Aorta (tissue), 5 donors: ENCODE measurements at regions not wholly inside any gene's neighbourhood (a gene's known extent, or its start where the extent isn't known, plus 50 kb on each side); places are given as distances from the start of the nearest gene placed in this dataset.

Experiments
- ATAC-seq: fragments of 200-7000 bp; cut with Tn5 transposase; one replicate; pipeline ENCODE4 v1.9.1; 2022; ENCODE audit warnings: moderate library complexity; ENCODE audit not compliant: low FRiP score
- DNase-seq, 2 donors: peaks; one replicate each; pipeline ENCODE4 v3.0.0-alpha.2; 2020
- H3K27ac ChIP-seq, 2 donors: one replicate each; pipeline ENCODE4 v1.5.1; 2013; ENCODE audit warnings: low read length in 2 of 2, mild to moderate bottlenecking in 2 of 2, moderate library complexity in 2 of 2, control low read depth in 1 of 2, inconsistent platforms in 1 of 2, low read depth in 1 of 2
- H3K27me3 ChIP-seq, 2 donors: one replicate each; pipeline ENCODE4 v1.6.1; 2013; ENCODE audit warnings: control low read depth in 1 of 2, low read length in 1 of 2, mild to moderate bottlenecking in 1 of 2, moderate library complexity in 1 of 2; ENCODE audit not compliant: insufficient read depth in 2 of 2, control insufficient read depth in 1 of 2
- H3K36me3 ChIP-seq, 2 donors: one replicate each; pipeline ENCODE4 v1.6.1; 2013; ENCODE audit warnings: control low read depth in 1 of 2, low read length in 1 of 2, mild to moderate bottlenecking in 1 of 2; ENCODE audit not compliant: insufficient read depth in 2 of 2, control insufficient read depth in 1 of 2
- H3K4me1 ChIP-seq, 2 donors: one replicate each; pipeline ENCODE4 v1.6.1; 2013; ENCODE audit warnings: low read length in 2 of 2, control low read depth in 1 of 2, mild to moderate bottlenecking in 1 of 2, moderate library complexity in 1 of 2; ENCODE audit not compliant: insufficient read depth in 2 of 2, control insufficient read depth in 1 of 2
- H3K4me3 ChIP-seq, 2 donors: one replicate each; pipeline ENCODE4 v1.5.1; 2013; ENCODE audit warnings: low read length in 2 of 2, control low read depth in 1 of 2, mild to moderate bottlenecking in 1 of 2
- H3K9me3 ChIP-seq: one replicate; pipeline ENCODE4 v1.6.1; 2013; ENCODE audit warnings: mild to moderate bottlenecking, low read length; ENCODE audit not compliant: control insufficient read depth
- whole genome bisulfite sequencing, 2 donors: extraction: QIAGEN DNeasy Blood & Tissue Kit; methylation state at CpG; one replicate each; pipeline ENCODE4 v1.1.7; 2013; 5-methylcytosine and 5-hydroxymethylcytosine counted together
- intact Hi-C, 2 donors: fragments of 100-400 bp; cut with DNase I; formaldehyde crosslinking; loops; one replicate each; pipeline versions ENCODE4 v1.14.2 to v1.15.0; 2022
- donor health status: healthy with polysubstance abuse.
- donor health status: Bipolar disorder and iron deficiency.
- donor health status: DM: no; HTN: no; CAD: no.
- donor health status: DM: no; HTN: no; CAD: no.
- donor health status: DM: yes; HTN: yes; CAD: no.

DNA sequence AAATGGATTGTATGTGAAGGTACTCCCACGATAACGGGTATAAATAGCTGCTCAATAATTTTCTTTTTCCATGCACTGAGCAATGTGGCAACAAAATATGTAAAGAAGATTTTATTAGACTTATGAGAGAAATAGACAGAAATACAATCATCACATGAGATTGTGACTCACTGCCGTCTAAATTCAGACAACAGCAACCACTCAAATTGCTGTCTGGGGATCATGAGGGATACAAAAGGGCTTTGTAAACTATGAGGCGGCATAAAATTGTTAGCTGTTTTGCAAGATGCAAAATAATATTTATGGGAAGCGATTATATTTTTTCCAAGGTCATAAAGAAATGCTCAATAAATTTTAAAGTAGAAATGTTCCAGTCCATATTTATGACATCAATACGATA lies 259.1 kb upstream of the AGAP1 start:
- no peak overlapping the region for H3K4me3 ChIP-seq
- H3K36me3 ChIP-seq, result no peaks in the 10 kb centered on the region
- ATAC-seq (no peak), DNase-seq (no peak)
- no peaks in the 10 kb centered on the region for H3K9me3 ChIP-seq
- intact Hi-C loops, result no loop called here
- WGBS, 2 donors, result 79 to 80% methylated on average over 6 of the region's 6 CpGs
- H3K27me3 ChIP-seq, result no peaks in the 10 kb centered on the region
- no peak overlapping the region for H3K27ac ChIP-seq
- H3K4me1 ChIP-seq, result no peaks in the 10 kb centered on the region

DNA sequence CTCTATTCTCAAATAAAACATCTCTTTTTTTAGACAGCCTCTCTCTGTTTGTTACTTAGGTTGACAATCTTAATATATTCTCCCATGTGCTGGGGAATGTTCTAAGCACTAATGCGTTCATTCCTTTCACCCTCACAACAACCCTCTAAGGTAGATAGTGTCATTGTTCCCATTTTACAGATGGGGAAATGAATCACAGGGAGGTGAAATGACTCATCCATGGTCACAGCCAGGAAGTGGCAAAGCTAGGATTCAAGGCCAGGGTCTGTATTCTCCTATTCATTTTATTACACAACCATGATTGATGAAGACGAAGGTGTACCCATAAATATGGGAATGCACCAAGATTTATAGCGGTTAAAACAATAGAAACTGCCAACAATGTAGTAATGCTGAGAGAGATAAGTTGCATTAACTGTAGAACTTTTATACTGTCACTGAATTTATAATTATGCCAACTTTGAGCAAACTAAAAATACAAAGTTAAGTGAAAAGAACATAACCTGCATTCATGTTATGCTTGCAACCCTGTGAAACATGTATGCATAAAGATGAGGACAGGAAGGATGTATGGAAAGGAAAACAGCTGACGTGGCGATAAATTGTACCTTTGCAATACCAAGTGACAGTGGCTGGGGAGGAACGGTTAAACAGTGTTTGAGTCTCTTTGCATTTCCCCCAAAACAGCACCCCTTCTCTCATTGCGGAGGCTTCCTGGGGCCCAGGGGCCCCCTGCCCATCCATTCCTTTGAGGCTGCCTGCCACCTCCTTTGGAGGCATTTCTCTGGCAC lies 257.7 kb upstream of the AGAP1 start:
- whole genome bisulfite sequencing, 2 donors, result 65 to 78% methylated on average over 7 of the region's 7 CpGs
- no peaks in the 10 kb centered on the region for H3K36me3 ChIP-seq

DNA sequence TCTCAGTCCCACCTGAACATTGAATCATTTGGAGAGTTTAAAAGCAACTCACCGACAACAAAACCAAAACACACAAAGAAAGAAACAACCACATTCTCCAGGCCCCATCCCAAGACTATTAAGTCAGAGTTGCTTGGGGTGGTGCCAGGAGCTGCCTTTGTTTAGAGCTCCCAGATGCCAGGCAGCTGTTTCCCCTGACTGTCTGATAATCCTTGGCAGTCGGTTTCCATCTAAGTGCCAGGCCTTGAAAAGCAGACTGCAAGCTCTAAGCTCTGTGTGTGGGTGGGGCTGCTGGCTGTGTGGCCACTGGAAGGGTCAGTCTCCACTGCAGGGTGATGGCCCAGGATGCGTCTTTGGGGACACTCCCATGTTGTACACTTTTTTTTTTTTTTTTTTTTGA lies 255.3 kb upstream of the AGAP1 start:
- H3K4me3 ChIP-seq, result no peak overlapping the region
- H3K4me1 ChIP-seq, result no peaks in the 10 kb centered on the region
- H3K27me3 ChIP-seq, result no peaks in the 10 kb centered on the region
- no peaks in the 10 kb centered on the region for H3K36me3 ChIP-seq
- no peaks in the 10 kb centered on the region for H3K9me3 ChIP-seq
- DNase-seq (no peak), ATAC-seq (no peak)
- no peak overlapping the region for H3K27ac ChIP-seq
- intact Hi-C loops, result no loop called here
- 11 to 14% methylated on average over 3 of the region's 3 CpGs for WGBS, 2 donors

More for the DNA sequence above, 257.7 kb upstream of the AGAP1 start:
- ATAC-seq (no peak), DNase-seq (no peak)
- Histone ChIP-seq H3K9me3 (no peaks in the 10 kb centered on the region), H3K27me3 (no peaks in the 10 kb centered on the region), H3K27ac (no peak overlapping the region), H3K4me1 (no peaks in the 10 kb centered on the region), H3K4me3 (no peak overlapping the region)
- intact Hi-C loops, result no loop called here

DNA sequence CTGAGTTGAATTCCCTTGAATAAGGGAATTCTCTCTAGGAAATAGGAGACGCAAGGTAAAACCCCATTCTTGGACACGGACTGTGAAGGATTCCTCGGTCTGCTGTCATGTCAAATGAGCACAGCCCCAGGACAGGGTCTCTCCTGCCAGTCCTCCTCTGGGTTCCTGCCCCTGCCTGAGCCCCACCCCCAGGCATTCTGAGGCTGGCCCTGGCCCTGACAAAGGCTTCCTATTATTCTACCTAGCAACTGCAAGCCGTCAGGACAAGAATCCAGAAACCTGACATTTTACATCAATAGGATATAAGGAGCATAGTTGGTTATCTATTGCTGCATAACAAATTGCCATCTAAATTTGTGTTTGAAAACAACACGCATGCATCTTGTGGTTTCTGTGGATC lies 253.3 kb upstream of the AGAP1 start:
- Histone ChIP-seq H3K27me3 (no peaks in the 10 kb centered on the region), H3K27ac (no peak overlapping the region), H3K4me3 (no peak overlapping the region), H3K36me3 (no peaks in the 10 kb centered on the region), H3K4me1 (no peaks in the 10 kb centered on the region), H3K9me3 (no peaks in the 10 kb centered on the region)
- no peak for DNase-seq
- intact Hi-C loops, result no loop called here
- 84 to 86% methylated on average over 5 of the region's 5 CpGs for WGBS, 2 donors
- ATAC-seq, result no peak

DNA sequence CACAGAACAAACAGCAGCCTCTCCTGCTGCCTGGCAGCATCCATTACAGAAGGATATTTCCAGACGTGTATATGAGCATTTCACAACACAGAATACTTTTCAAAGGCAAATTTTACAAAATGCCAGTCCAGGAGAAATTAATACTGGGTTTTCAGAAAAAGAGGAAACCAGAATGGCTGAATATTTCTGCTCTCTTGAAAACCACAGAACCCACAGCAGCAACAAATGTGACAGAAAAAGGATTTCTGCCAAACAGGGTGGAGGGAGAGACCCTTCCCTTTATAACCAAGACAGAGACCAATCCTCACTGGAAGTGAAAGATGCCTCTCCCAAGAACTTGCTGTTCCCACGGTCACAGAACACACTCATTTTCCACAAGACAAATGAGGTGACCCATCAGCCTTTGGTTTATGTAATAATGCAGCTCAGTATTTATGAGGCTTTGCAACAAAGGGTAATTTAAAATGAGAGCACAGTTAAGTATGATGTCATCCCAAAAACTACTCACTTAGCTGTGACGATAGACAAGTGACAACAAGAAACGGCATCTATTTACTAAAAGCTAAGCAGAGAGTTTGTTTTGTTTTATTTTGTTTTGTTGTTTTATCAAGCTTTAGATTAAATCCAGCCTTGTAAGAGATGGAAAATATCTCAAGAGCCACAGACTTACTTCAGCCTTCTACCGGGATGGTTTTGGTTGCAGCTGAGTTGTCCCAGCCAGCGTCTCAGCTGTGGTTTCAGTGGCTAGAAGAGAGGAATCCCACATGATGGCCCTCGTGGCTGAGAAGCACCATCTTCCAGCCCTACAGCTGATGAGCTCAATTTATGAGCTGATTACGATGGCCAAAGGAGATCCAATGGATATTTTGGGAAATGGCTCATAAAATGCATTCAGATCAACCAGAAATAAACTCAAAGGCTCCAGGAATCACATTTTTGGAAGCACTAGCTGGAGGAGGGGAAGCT lies 249.3 kb upstream of the AGAP1 start:
- H3K27ac ChIP-seq, result no peak overlapping the region
- DNase-seq (no peak), ATAC-seq (no peak)
- H3K9me3 ChIP-seq, result no peaks in the 10 kb centered on the region
- H3K4me1 ChIP-seq, result no peaks in the 10 kb centered on the region
- intact Hi-C loops, result no loop called here
- WGBS, 2 donors, result 18 to 33% methylated on average over 8 of the region's 8 CpGs
- H3K27me3 ChIP-seq, result no peaks in the 10 kb centered on the region
- H3K36me3 ChIP-seq, result no peaks in the 10 kb centered on the region
- H3K4me3 ChIP-seq, result no peak overlapping the region

DNA sequence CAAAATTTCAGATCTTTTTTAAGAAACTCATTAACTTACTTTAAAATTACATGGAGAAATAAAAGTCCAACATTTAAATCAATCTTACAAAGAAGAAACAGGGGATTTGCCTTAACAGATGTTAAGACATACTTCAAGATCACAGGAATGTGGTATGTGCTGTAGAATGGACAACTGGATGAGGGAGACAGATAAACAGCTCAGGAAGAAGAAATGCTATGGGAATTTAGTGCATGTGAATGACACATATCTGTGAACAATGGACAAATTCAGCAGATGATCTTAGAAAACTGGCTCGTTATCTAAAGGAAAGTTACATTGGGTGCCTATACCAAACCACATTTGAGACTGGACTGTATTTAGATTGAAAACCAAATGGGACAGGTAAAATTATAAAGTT lies 246.8 kb upstream of the AGAP1 start:
- WGBS, 2 donors, result 83 to 84% methylated on average over 1 of the region's 1 CpG
- no peak overlapping the region for H3K27ac ChIP-seq
- H3K4me1 ChIP-seq, result no peaks in the 10 kb centered on the region
- ATAC-seq, result no peak
- H3K4me3 ChIP-seq, result no peak overlapping the region
- H3K36me3 ChIP-seq, result no peaks in the 10 kb centered on the region
- no peaks in the 10 kb centered on the region for H3K9me3 ChIP-seq
- H3K27me3 ChIP-seq, result no peaks in the 10 kb centered on the region
- intact Hi-C loops, result no loop called here
- no peak for DNase-seq

DNA sequence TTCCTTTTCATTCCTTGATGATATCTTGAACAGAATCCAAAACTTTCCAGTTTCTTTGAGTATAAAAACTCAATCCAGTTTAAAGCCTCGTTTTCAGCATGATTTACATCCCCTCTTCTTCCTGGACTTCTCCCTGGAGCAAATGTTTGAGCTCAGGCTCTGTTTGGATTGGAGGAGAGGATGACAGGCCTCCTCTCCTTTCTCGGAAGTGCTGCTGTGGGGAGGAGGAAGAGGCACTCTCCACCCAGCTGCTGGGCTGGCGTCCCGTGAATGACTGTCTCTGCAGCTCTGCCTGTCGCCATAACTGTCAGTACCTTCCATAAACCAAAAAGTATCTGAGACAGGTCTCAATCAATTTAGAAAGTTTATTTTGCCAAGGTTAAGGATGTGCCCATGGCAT lies 238.2 kb upstream of the AGAP1 start:
- H3K27ac ChIP-seq, result no peak overlapping the region
- no peaks in the 10 kb centered on the region for H3K4me1 ChIP-seq
- intact Hi-C loops, result no loop called here
- WGBS, 2 donors, result 12 to 22% methylated on average over 5 of the region's 5 CpGs
- peaks cover 1% of the 10 kb centered on the region for H3K9me3 ChIP-seq
- H3K27me3 ChIP-seq, result no peaks in the 10 kb centered on the region
- ATAC-seq (no peak), DNase-seq (no peak)
- no peaks in the 10 kb centered on the region for H3K36me3 ChIP-seq
- no peak overlapping the region for H3K4me3 ChIP-seq

DNA sequence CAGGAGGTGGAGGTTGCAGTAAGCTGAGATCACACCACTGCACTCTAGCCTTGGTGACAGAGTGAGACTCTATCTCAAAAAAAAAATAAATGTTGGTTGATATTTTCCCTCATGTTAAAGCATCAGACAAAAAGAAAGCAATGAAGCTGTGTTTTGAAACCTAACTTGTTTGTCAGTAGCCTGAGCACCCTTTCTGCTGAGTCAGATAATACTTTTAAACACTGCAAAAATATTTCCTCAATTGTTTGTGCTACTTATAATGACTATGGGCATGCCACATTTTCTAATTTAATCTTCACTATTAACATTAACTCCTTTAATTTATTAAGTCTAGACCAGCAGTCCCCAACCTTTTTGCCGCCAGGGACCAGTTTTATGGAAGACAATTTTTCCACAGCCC lies 236.3 kb upstream of the AGAP1 start:
- no peaks in the 10 kb centered on the region for H3K4me1 ChIP-seq
- intact Hi-C loops, result no loop called here
- no peak for DNase-seq
- 96 to 97% methylated on average over 1 of the region's 1 CpG for WGBS, 2 donors
- no peak overlapping the region for H3K27ac ChIP-seq
- H3K9me3 ChIP-seq, result peaks cover 1% of the 10 kb centered on the region
- no peaks in the 10 kb centered on the region for H3K36me3 ChIP-seq
- no peak for ATAC-seq
- H3K27me3 ChIP-seq, result no peaks in the 10 kb centered on the region
- no peak overlapping the region for H3K4me3 ChIP-seq

DNA sequence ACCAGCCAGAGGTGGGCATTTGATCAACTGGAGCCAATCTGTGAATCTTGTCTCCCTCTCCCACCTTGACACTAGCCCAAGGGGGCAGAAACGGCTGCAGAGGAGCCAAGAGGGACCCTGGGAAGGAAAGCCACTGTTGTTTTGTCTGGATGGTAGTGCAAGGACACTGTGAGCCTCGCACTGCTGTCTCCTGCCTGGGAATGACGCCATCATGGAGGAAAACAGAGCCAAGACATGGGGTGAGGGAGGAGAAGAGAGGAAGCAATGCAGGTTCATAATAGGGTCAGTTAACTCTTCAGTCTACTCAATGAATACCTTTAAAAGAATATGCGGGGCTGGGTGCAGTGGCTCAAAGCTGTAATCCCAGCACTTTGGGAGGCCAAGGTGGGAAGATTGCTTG lies 231.1 kb upstream of the AGAP1 start:
- no peak for DNase-seq
- no peaks in the 10 kb centered on the region for H3K36me3 ChIP-seq
- no peaks in the 10 kb centered on the region for H3K27me3 ChIP-seq
- no peaks in the 10 kb centered on the region for H3K9me3 ChIP-seq
- H3K4me1 ChIP-seq, result no peaks in the 10 kb centered on the region
- WGBS, 2 donors, result 62 to 69% methylated on average over 4 of the region's 4 CpGs
- intact Hi-C loops, result no loop called here
- no peak overlapping the region for H3K4me3 ChIP-seq
- no peak for ATAC-seq
- H3K27ac ChIP-seq, result no peak overlapping the region
